Heart right ventricle (tissue), 16 donors: ENCODE measurements at regions not wholly inside any gene's neighbourhood (a gene's known extent, or its start where the extent isn't known, plus 50 kb on each side); places are given as distances from the start of the nearest gene placed in this dataset.
"Not testable (repeated sequence)": the region's sequence is repeated elsewhere in the genome, so short reads cannot be mapped to it uniquely, and the experiment has no call there.

Experiments
- ATAC-seq, 8 donors: fragments of 200-7000 bp; cut with Tn5 transposase; one replicate each; pipeline ENCODE4 v1.9.1; 2020; ENCODE audit warnings: mild to moderate bottlenecking in 8 of 8, moderate library complexity in 8 of 8, moderate number of reproducible peaks in 1 of 8
- DNase-seq, 2 donors: peaks; one replicate each; pipeline ENCODE4 v3.0.0-alpha.2; 2020
- H3K27ac ChIP-seq, 10 donors: fragments of 200-600 bp; sonication (generic) in 2 of 10; one replicate each; pipeline versions ENCODE4 v1.5.0 to v1.8.0; 2020 to 2022; ENCODE audit warnings: mild to moderate bottlenecking in 3 of 10
- H3K27me3 ChIP-seq, 7 donors: fragments of 200-600 bp; one replicate each; pipeline ENCODE4 v1.8.0; 2021 to 2022; ENCODE audit warnings: mild to moderate bottlenecking in 2 of 7
- H3K36me3 ChIP-seq, 9 donors: fragments of 200-600 bp; sonication (generic) in 1 of 9; one replicate each; pipeline versions ENCODE4 v1.5.0 to v1.8.0; 2020 to 2022; ENCODE audit warnings: mild to moderate bottlenecking in 2 of 9
- H3K4me1 ChIP-seq, 9 donors: fragments of 200-600 bp; sonication (generic) in 1 of 9; one replicate each; pipeline versions ENCODE4 v1.5.0 to v1.8.0; 2020 to 2022; ENCODE audit warnings: mild to moderate bottlenecking in 4 of 9
- H3K4me3 ChIP-seq, 10 donors: fragments of 200-600 bp; sonication (generic) in 2 of 10; one replicate each; pipeline versions ENCODE4 v1.5.0 to v1.8.0; 2020 to 2022; ENCODE audit warnings: mild to moderate bottlenecking in 7 of 10, moderate library complexity in 2 of 10
- H3K9me3 ChIP-seq, 11 donors: fragments of 200-600 bp in 10 of 11; sonication (generic) in 2 of 11; one replicate each; pipeline versions ENCODE4 v1.5.0 to v1.8.0; 2013 to 2022; ENCODE audit warnings: mild to moderate bottlenecking in 2 of 11, control low read depth in 1 of 11, moderate library complexity in 1 of 11
- WGBS, 2 donors: extraction: QIAGEN DNeasy Blood & Tissue Kit; methylation state at CpG; one replicate each; pipeline ENCODE4 v1.1.7; 2013; ENCODE audit warnings: inconsistent platforms in 1 of 2; 5-methylcytosine and 5-hydroxymethylcytosine counted together
- intact Hi-C, 10 donors: fragments of 100-400 bp; cut with DNase I; formaldehyde crosslinking; loops; one replicate each; pipeline versions ENCODE4 v1.11.1 to v1.14.2; 2022
- TF ChIP-seq, protein P1 (sequence below), 9 donors: fragments of 200-600 bp; sonication (generic) in 2 of 9; IDR thresholded peaks; one replicate each; pipeline versions ENCODE4 v1.5.0 to v1.8.0; 2021 to 2022; ENCODE audit warnings: antibody characterized with exemption in 9 of 9, mild to moderate bottlenecking in 5 of 9, moderate library complexity in 1 of 9
- donor health status: Arrhythmogenic right ventricular cardiomyopathy.
- donor health status: ischemic (EF 13 %, LVEDD 7.1; RV severe dilation, severe dysfunction).
- donor health status: healthy with polysubstance abuse.
- donor health status: DM: no; HTN: yes; CAD: no.
- donor health status: DM: no; HTN: no; CAD: no.
- donor health status: ischemic (EF 25% LVEDD 6.9; RV normal size, moderate dysfunction).
- donor health status: ischemic (EF 25% LVEDD 5.7; RV mildly dilated, moderate dysfunction).
- donor health status: healthy.
- donor health status: DM: yes; HTN: yes; CAD: no.
- donor health status: Ischemic cardiomyopathy.
- donor health status: ischemic (EF 35%, LVEDD 5.7; RV mildly dilated, moderate dysfunction).
- donor health status: nonischemic (EF 11% LVEDD 7.7; RV severe dilation, severe dysfunction).
- donor health status: DM: yes; HTN: yes; CAD: no.
- donor health status: PGD.
- donor health status: ischemic (EF 29% LVEDD 5.4; RV normal size, mild dysfunction).
- donor health status: nonischemic (EF 23%, LVEDD 6.1; RV moderate dilation, normal function).

DNA sequence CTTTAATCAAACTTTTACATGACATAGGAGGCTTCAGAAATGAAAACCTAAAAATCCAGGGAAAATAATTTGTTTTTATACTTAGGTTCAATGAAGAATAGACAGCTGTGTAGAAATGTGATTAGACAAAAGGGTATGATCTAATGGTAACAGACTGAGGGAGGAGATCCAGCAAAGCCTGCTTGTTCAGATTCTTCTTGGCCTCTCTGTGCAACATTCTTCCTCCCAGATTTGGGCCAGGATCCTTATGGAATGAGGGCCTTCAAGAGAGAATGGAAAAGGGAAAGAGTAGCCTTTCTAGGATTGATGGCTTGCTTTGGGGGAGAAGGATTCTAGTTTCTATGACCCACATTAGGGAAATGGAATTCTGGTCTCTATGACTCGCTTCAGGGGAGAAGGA lies 94.5 kb upstream of the G2E3 start:
- ATAC-seq (no peak), DNase-seq (no peak)
- Histone ChIP-seq H3K27ac (no peak overlapping the region), H3K9me3 (peaks cover 0 to 4% (median 0%) of the 10 kb centered on the region in 11 donors), H3K4me3 (no peak overlapping the region), H3K4me1 (no peaks in the 10 kb centered on the region), H3K36me3 (no peaks in the 10 kb centered on the region), H3K27me3 (peaks cover 0 to 4% (median 0%) of the 10 kb centered on the region in 7 donors)
- WGBS, 2 donors = 71 to 76% methylated on average over 1 of the region's 1 CpG
- intact Hi-C loops = no loop called here
- TF ChIP-seq, protein P1, sequence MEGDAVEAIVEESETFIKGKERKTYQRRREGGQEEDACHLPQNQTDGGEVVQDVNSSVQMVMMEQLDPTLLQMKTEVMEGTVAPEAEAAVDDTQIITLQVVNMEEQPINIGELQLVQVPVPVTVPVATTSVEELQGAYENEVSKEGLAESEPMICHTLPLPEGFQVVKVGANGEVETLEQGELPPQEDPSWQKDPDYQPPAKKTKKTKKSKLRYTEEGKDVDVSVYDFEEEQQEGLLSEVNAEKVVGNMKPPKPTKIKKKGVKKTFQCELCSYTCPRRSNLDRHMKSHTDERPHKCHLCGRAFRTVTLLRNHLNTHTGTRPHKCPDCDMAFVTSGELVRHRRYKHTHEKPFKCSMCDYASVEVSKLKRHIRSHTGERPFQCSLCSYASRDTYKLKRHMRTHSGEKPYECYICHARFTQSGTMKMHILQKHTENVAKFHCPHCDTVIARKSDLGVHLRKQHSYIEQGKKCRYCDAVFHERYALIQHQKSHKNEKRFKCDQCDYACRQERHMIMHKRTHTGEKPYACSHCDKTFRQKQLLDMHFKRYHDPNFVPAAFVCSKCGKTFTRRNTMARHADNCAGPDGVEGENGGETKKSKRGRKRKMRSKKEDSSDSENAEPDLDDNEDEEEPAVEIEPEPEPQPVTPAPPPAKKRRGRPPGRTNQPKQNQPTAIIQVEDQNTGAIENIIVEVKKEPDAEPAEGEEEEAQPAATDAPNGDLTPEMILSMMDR (IDR thresholded peaks at IDR 0.05) = no peak

GRCh38 chr14:30468354-30468753 lies 90.6 kb upstream of the G2E3 start:
- DNase-seq (no peak), ATAC-seq (no peak)
- 82 to 83% methylated on average over 4 of the region's 4 CpGs for WGBS, 2 donors
- Histone ChIP-seq H3K4me3 (no peak overlapping the region), H3K36me3 (no peaks in the 10 kb centered on the region), H3K27ac (no peak overlapping the region), H3K27me3 (peaks cover 0 to 4% (median 0%) of the 10 kb centered on the region in 7 donors), H3K9me3 (peaks cover 0 to 4% (median 0%) of the 10 kb centered on the region in 11 donors), H3K4me1 (no peaks in the 10 kb centered on the region)
- intact Hi-C loops = no loop called here
- TF ChIP-seq, protein P1 (IDR thresholded peaks at IDR 0.05) = no peak

DNA sequence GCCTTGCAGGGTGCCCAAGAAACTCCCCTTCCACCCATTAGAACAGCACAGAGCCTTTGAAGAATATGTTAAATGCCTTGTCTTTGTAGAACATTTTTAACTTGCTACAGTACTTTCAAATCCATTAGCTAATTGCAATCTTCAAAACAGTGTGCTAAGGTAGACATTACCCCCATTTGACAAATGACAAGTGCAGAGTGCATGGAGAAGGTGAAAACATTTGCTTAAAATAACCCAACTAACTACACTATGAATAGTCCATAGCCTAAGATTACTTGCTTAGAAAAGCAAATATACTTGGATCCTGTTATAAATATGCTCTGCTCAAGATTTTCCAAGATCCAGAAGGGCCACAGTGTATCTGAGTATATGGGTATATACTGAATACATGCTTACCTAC lies 87.0 kb upstream of the G2E3 start:
- Histone ChIP-seq H3K36me3 (no peaks in the 10 kb centered on the region), H3K4me3 (no peak overlapping the region), H3K9me3 (no peaks in the 10 kb centered on the region), H3K27me3 (no peaks in the 10 kb centered on the region), H3K27ac (no peak overlapping the region), H3K4me1 (no peaks in the 10 kb centered on the region)
- TF ChIP-seq, protein P1 (IDR thresholded peaks at IDR 0.05) = no peak
- DNase-seq (no peak), ATAC-seq (peak in 3 of 8 donors; percentile 57 to 65 (median 63))
- intact Hi-C loops = no loop called here

DNA sequence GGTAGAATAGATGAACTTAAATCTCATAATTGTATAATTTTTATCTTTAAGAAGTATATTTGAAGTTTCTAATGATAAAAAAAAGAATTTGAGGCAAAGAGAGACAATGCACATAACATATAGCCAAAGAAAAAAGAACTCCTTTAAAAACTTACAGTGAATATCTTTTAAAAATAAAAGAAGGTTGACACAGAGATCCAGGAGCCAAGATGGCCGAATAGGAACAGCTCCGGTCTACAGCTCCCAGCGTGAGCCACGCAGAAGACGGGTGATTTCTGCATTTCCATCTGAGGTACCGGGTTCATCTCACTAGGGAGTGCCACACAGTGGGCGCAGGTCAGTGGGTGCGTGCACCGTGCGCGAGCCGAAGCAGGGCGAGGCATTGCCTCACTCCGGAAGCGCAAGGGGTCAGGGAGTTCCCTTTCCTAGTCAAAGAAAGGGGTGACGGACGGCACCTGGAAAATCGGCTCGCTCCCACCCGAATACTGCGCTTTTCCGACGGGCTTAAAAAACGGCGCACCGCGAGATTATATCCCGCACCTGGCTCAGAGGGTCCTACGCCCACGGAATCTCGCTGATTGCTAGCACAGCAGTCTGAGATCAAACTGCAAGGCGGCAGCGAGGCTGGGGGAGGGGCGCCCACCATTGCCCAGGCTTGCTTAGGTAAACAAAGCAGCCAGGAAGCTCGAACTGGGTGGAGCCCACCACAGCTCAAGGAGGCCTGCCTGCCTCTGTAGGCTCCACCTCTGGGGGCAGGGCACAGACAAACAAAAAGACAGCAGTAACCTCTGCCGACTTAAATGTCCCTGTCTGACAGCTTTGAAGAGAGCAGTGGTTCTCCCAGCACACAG lies 84.9 kb upstream of the G2E3 start:
- H3K27ac ChIP-seq, H3K9me3 ChIP-seq, intact Hi-C loops, H3K36me3 ChIP-seq, H3K4me3 ChIP-seq, DNase-seq, H3K4me1 ChIP-seq, H3K27me3 ChIP-seq, ATAC-seq: not testable (repeated sequence)
- WGBS, 2 donors = 91 to 93% methylated on average over 32 of the region's 36 CpGs

- no peaks in the 10 kb centered on the region for H3K36me3 ChIP-seq
- TF ChIP-seq, protein P1 (IDR thresholded peaks at IDR 0.05) = no peak
- no peak overlapping the region for H3K27ac ChIP-seq
- no peak overlapping the region for H3K4me3 ChIP-seq
- ATAC-seq = no peak
- H3K4me1 ChIP-seq = no peaks in the 10 kb centered on the region
- intact Hi-C loops = no loop called here
- DNase-seq = no peak
- WGBS, 2 donors = 74 to 79% methylated on average over 1 of the region's 1 CpG
- no peaks in the 10 kb centered on the region for H3K27me3 ChIP-seq
- no peaks in the 10 kb centered on the region for H3K9me3 ChIP-seq
These were observed 76.7 kb upstream of the G2E3 start for GRCh38 chr14:30482276-30482675.
